ENCODE measurements at regions not wholly inside any gene's neighbourhood (a gene's known extent, or its start where the extent isn't known, plus 50 kb on each side); places are given as distances from the start of the nearest gene placed in this dataset.

- H3K27ac Mint-ChIP-seq, result no peak overlapping the region
- H3K9me3 Mint-ChIP-seq, result no peaks in the 10 kb centered on the region
Measured at GRCh38 chr5:29218138-29218537, 1975.3 kb upstream of the CDH6 start.

More at GRCh38 chr5:29218138-29218537, 1975.3 kb upstream of the CDH6 start:
- Mint-ChIP-seq H3K27me3 (ENCODE audit: insufficient read depth, low read depth, poor library complexity) (no peaks in the 10 kb centered on the region), H3K36me3 (ENCODE audit: low read depth) (no peaks in the 10 kb centered on the region), H3K4me1 (peaks cover 9% of the 10 kb centered on the region), H3K4me3 (no peak overlapping the region)
- no peak for TF ChIP-seq ZNF462 (CRISPR knock-in tag; IDR thresholded peaks at IDR 0.05)
- TF ChIP-seq CTCF (conservative IDR thresholded peaks at IDR 0.05; ENCODE audit: low read depth in 2 of 2), result peak; percentile 45 to 66
- ATAC-seq (peak; percentile 56; the same call in 2 of the 3 replicates), DNase-seq (ENCODE audit: low spot score) (peak; percentile 25)
- no peaks in the 10 kb centered on the region for H3F3A ChIP-seq (replicated peaks; ENCODE audit: low read depth)
- H3K4me3 ChIP-seq, result no peak overlapping the region
- no peaks in the 10 kb centered on the region for H3K36me3 ChIP-seq (ENCODE audit: insufficient read depth)
- H3K4me1 ChIP-seq (ENCODE audit: insufficient read depth), result peaks cover 10% of the 10 kb centered on the region
- no peaks in the 10 kb centered on the region for H3K9me2 ChIP-seq (ENCODE audit: insufficient read depth)
- H2AFZ ChIP-seq, result no peak overlapping the region
- no peaks in the 10 kb centered on the region for H3K27me3 ChIP-seq (ENCODE audit: insufficient read depth)
- H3K79me2 ChIP-seq (replicated peaks; ENCODE audit: insufficient read depth), result no peaks in the 10 kb centered on the region
- no peak overlapping the region for H3K27ac ChIP-seq (ENCODE audit: low read depth)
- H3K4me2 ChIP-seq, result no peak overlapping the region
- H4K20me1 ChIP-seq (replicated peaks; ENCODE audit: insufficient read depth), result no peaks in the 10 kb centered on the region

Data from GM23338 (cell line).